SK-N-MC (cell line): ENCODE measurements at regions not wholly inside any gene's neighbourhood (a gene's known extent, or its start where the extent isn't known, plus 50 kb on each side); places are given as distances from the start of the nearest gene placed in this dataset.

Experiments
- EZH2 ChIP-seq: fragments of 200-600 bp; sonication (generic); IDR thresholded peaks from one replicate; pipeline ENCODE4 v1.6.1; 2017; ENCODE audit warnings: antibody characterized with exemption
- POLR2AphosphoS5 ChIP-seq: IDR thresholded peaks from 2 replicates; pipeline ENCODE4 v1.6.1; 2012; ENCODE audit warnings: mild to moderate bottlenecking, low read depth, low read length, borderline replicate concordance

DNA sequence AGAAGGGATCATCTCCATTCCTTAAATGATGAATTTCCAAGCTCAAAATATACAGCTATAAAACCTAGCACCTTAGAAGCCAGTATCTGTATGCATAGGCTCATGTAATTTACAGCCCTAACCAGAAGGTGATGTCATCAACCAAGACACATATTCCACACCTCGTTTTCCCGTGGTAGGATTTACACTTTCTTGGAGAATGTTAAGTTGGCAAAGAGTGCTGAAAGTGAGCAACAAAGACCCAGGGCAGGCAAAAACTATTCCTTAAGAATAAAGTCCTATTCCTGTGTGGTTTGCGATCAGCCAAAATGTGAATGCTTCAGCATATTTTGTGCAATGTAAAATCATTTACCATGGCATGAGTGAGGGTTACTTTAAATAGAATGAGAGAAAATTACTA is 247.1 kb downstream of the OSR1 start:
- TF ChIP-seq POLR2AphosphoS5 (no peak), EZH2 (no peak)
